ENCODE measurements at regions not wholly inside any gene's neighbourhood (a gene's known extent, or its start where the extent isn't known, plus 50 kb on each side); places are given as distances from the start of the nearest gene placed in this dataset.

GRCh38 chr4:11609751-11610150 is 181.1 kb upstream of the HS3ST1 start:
- Histone ChIP-seq H3K27ac (ENCODE audit: low read depth, low read length) (no peak overlapping the region), H4K8ac (ENCODE audit: extremely low read depth, insufficient read depth, low read length) (no peak overlapping the region), H4K5ac (ENCODE audit: insufficient read length, low read depth, low read length) (no peak overlapping the region), H3K18ac (ENCODE audit: extremely low read depth, low read length) (no peak overlapping the region), H4K91ac (replicated peaks; ENCODE audit: insufficient read length, low read length) (no peak overlapping the region), H2AK5ac (ENCODE audit: low read depth, low read length) (no peak overlapping the region), H2BK5ac (ENCODE audit: low read depth, low read length) (no peak overlapping the region), H3K9ac (replicated peaks in 1 of 4; ENCODE audit: extremely low read depth in 1 of 4, low read depth in 3 of 4, low read length in 3 of 4) (no peak overlapping the region), H3K14ac (ENCODE audit: insufficient read length) (no peak overlapping the region), H3K23ac (ENCODE audit: insufficient read length) (no peak overlapping the region), H3K56ac (replicated peaks; ENCODE audit: insufficient read length, low read depth, low read length) (no peak overlapping the region), H2BK12ac (ENCODE audit: low read depth, low read length) (no peak overlapping the region), H4K20me1 (replicated peaks in 1 of 2; ENCODE audit: control insufficient read depth in 1 of 2, insufficient read depth in 2 of 2, low read length in 2 of 2) (no peaks in the 10 kb centered on the region), H3K4me3 (ENCODE audit: extremely low read depth in 1 of 4, insufficient read depth in 2 of 4, low read depth in 3 of 4, low read length in 4 of 4) (no peak overlapping the region), H2BK20ac (ENCODE audit: low read length) (no peak overlapping the region), H2BK15ac (ENCODE audit: low read length) (no peak overlapping the region), H3K4me2 (ENCODE audit: insufficient read depth in 1 of 2, low read depth in 2 of 2, low read length in 2 of 2) (no peak overlapping the region), H2BK120ac (replicated peaks; ENCODE audit: low read depth, low read length) (no peak overlapping the region), H2AFZ (ENCODE audit: low read length) (no peak overlapping the region), H3K9me3 (ENCODE audit: insufficient read depth in 2 of 2, low read depth in 1 of 2, low read length in 1 of 2) (no peaks in the 10 kb centered on the region), H3K4me1 (replicated peaks in 1 of 4; ENCODE audit: control insufficient read depth in 3 of 4, insufficient read depth in 4 of 4, low read length in 3 of 4) (no peaks in the 10 kb centered on the region), H3K23me2 (ENCODE audit: low read depth, low read length) (no peaks in the 10 kb centered on the region), H3K4ac (replicated peaks; ENCODE audit: insufficient read length, low read depth, low read length) (no peak overlapping the region), H3K27me3 (replicated peaks in 1 of 4; ENCODE audit: control insufficient read depth in 3 of 4, extremely low read depth in 1 of 4, insufficient read depth in 3 of 4, low read length in 3 of 4) (no peaks in the 10 kb centered on the region), H3K79me1 (ENCODE audit: low read depth, low read length) (no peaks in the 10 kb centered on the region), H3K36me3 (ENCODE audit: control insufficient read depth in 2 of 4, insufficient read depth in 4 of 4, low read length in 3 of 4) (no peaks in the 10 kb centered on the region), H3K79me2 (ENCODE audit: control insufficient read depth in 1 of 2, insufficient read depth in 2 of 2, low read length in 2 of 2) (no peaks in the 10 kb centered on the region)
- WGBS, 2 experiments (ENCODE audit: extremely low coverage in 1 of 2, insufficient coverage in 1 of 2, insufficient read length in 1 of 2, insufficient replicate concordance in 2 of 2, low coverage in 1 of 2, low lambda C conversion rate in 2 of 2, missing lambda C conversion rate in 1 of 2): 100% methylated on average over 2 of the region's 2 CpGs; no CpG with 5 or more reads in 1 of the 2 experiments
- FAIRE-seq (no peak), DNase-seq (ENCODE audit: low read depth in 1 of 2, low spot score in 2 of 2) (no peak)
- CTCF ChIA-PET (ENCODE audit: partially characterized antibody): no interaction called here
- POLR2A ChIA-PET (ENCODE audit: partially characterized antibody): no interaction called here
- TF ChIP-seq, protein P1, sequence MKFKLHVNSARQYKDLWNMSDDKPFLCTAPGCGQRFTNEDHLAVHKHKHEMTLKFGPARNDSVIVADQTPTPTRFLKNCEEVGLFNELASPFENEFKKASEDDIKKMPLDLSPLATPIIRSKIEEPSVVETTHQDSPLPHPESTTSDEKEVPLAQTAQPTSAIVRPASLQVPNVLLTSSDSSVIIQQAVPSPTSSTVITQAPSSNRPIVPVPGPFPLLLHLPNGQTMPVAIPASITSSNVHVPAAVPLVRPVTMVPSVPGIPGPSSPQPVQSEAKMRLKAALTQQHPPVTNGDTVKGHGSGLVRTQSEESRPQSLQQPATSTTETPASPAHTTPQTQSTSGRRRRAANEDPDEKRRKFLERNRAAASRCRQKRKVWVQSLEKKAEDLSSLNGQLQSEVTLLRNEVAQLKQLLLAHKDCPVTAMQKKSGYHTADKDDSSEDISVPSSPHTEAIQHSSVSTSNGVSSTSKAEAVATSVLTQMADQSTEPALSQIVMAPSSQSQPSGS (IDR thresholded peaks at IDR 0.05; ENCODE audit: low read length): no peak
- TF ChIP-seq YY1 (IDR thresholded peaks at IDR 0.05; ENCODE audit: low read depth, low read length) (no peak), CEBPB (IDR thresholded peaks at IDR 0.05; ENCODE audit: low read depth, low read length) (no peak), SIX5 (IDR thresholded peaks at IDR 0.05; ENCODE audit: low read depth, low read length) (no peak), BRCA1 (IDR thresholded peaks at IDR 0.05; ENCODE audit: low read depth, low read length) (no peak), ASH2L (IDR thresholded peaks at IDR 0.05; ENCODE audit: low read length) (no peak), NRF1 (IDR thresholded peaks at IDR 0.05; ENCODE audit: low read depth, low read length) (no peak), GABPA (IDR thresholded peaks at IDR 0.05; ENCODE audit: borderline replicate concordance, insufficient read depth, low read length) (no peak), NANOG (IDR thresholded peaks at IDR 0.05; ENCODE audit: insufficient read depth, low read depth, low read length, poor library complexity, severe bottlenecking) (no peak), CHD2 (IDR thresholded peaks at IDR 0.05; ENCODE audit: low read length) (no peak), SP4 (IDR thresholded peaks at IDR 0.05; ENCODE audit: low read length) (no peak)
- TF ChIP-seq, protein P2, sequence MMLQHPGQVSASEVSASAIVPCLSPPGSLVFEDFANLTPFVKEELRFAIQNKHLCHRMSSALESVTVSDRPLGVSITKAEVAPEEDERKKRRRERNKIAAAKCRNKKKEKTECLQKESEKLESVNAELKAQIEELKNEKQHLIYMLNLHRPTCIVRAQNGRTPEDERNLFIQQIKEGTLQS (IDR thresholded peaks at IDR 0.05; ENCODE audit: insufficient read depth, low read depth, low read length): no peak
